HepG2 (cell line): ENCODE measurements at regions not wholly inside any gene's neighbourhood (a gene's known extent, or its start where the extent isn't known, plus 50 kb on each side); places are given as distances from the start of the nearest gene placed in this dataset.

Experiments used
- ATAC-seq: fragments of 200-7000 bp; cut with Tn5 transposase; 3 replicates; pipeline ENCODE4 v1.9.1; 2020; ENCODE audit warnings: mild to moderate bottlenecking, moderate library complexity
- BruUV-seq: library from RNA; stranded (reverse); fragments of 400-500 nt; replicated peaks from 2 replicates; lab custom pipeline; 2021; lab: Mats Ljungman, UMichigan
- CTCF ChIA-PET: fragments of 300-600 bp; formaldehyde crosslinking; extraction: SDS; loops from one replicate; lab custom pipeline; 2021; ENCODE audit warnings: low total read pairs, inconsistent platforms, low intra/inter-chr PET ratio; lab: Yijun Ruan, JAX
- POLR2A ChIA-PET: fragments of 350-600 bp; sonication (Branson Sonifier 250); formaldehyde crosslinking; loops from one replicate; lab custom pipeline; 2020; ENCODE audit warnings: antibody characterized with exemption, inconsistent platforms; lab: Yijun Ruan, JAX
- DNase-seq: peaks from one replicate; pipeline ENCODE4 v3.0.0-alpha.2; 2015; ENCODE audit warnings: low spot score
- FAIRE-seq: peaks from 3 replicates; lab custom pipeline; 2011; peaks lifted over from hg19 to GRCh38; lab: Jason Lieb, UNC
- H2AFZ ChIP-seq: one replicate; pipeline ENCODE4 v1.6.1; 2011; ENCODE audit warnings: low read length, inconsistent platforms
- H3K27ac ChIP-seq: fragments of 300-600 bp; 3 replicates; pipeline ENCODE4 v1.8.0; 2011; ENCODE audit warnings: mixed run types, mild to moderate bottlenecking, mixed read lengths, low read length, inconsistent platforms; ENCODE audit not compliant: insufficient read depth; ENCODE audit errors: extremely low read length
- H3K27me3 ChIP-seq, 2 experiments: fragments of 200-600 bp in 1 of 2; 2 replicates in 1 of 2; 3 replicates in 1 of 2; pipeline versions ENCODE4 v1.6.0 to v1.8.0; 2011; ENCODE audit warnings: low read length in 2 of 2, mild to moderate bottlenecking in 2 of 2, moderate library complexity in 2 of 2, inconsistent platforms in 1 of 2; ENCODE audit not compliant: insufficient read depth in 2 of 2, control insufficient read depth in 1 of 2
- H3K36me3 ChIP-seq, 2 experiments: fragments of 200-600 bp in 1 of 2; replicated peaks in 1 of 2; 2 replicates in 1 of 2; 3 replicates in 1 of 2; pipeline versions ENCODE4 v1.5.1 to v1.8.0; 2011; ENCODE audit warnings: low read length in 2 of 2, inconsistent platforms in 1 of 2; ENCODE audit not compliant: insufficient read depth in 2 of 2, control insufficient read depth in 1 of 2
- H3K4me1 ChIP-seq: 2 replicates; pipeline ENCODE4 v1.5.1; 2012; ENCODE audit warnings: low read length, inconsistent platforms; ENCODE audit not compliant: insufficient read depth
- H3K4me2 ChIP-seq: 2 replicates; pipeline ENCODE4 v1.6.0; 2011; ENCODE audit warnings: low read depth, low read length, inconsistent platforms
- H3K4me3 ChIP-seq, 3 experiments: fragments of 200-600 bp in 1 of 3; sonication (generic), shearing (Covaris generic) in 1 of 3; replicated peaks in 1 of 3; 2 replicates each; pipeline ENCODE4 v1.5.1; 2011 to 2016; ENCODE audit warnings: low read length in 3 of 3, inconsistent platforms in 2 of 3, low read depth in 2 of 3, mild to moderate bottlenecking in 2 of 3, control low read depth in 1 of 3, mixed read lengths in 1 of 3; ENCODE audit not compliant: insufficient read depth in 1 of 3
- H3K79me2 ChIP-seq: one replicate; pipeline ENCODE4 v1.6.1; 2011; ENCODE audit warnings: low read length, inconsistent platforms; ENCODE audit not compliant: insufficient read depth
- H3K9ac ChIP-seq: 2 replicates; pipeline ENCODE4 v1.6.0; 2011; ENCODE audit warnings: mild to moderate bottlenecking, low read depth, low read length, inconsistent platforms; ENCODE audit not compliant: insufficient read depth
- H3K9me3 ChIP-seq: 2 replicates; pipeline ENCODE4 v1.5.1; 2012; ENCODE audit warnings: mild to moderate bottlenecking, low read length
- H4K20me1 ChIP-seq: 2 replicates; pipeline ENCODE4 v1.6.0; 2011; ENCODE audit warnings: inconsistent platforms, mild to moderate bottlenecking, low read length, moderate library complexity; ENCODE audit not compliant: insufficient read depth
- ATF7 ChIP-seq, 2 experiments: fragments of 450-650 bp in 1 of 2; sonication (generic) in 1 of 2; formaldehyde crosslinking in 1 of 2; IDR thresholded peaks; 2 replicates each; pipeline versions ENCODE4 v1.4.0 to v1.6.1; 2016 to 2020; ENCODE audit warnings: antibody characterized with exemption in 1 of 2, mild to moderate bottlenecking in 1 of 2, missing genetic modification reagents in 1 of 2
- CHD4 ChIP-seq: fragments of 200-600 bp; sonication (generic); IDR thresholded peaks from 2 replicates; pipeline ENCODE4 v1.7.0; 2017; ENCODE audit warnings: mild to moderate bottlenecking, low read length, borderline replicate concordance
- FOXA3 ChIP-seq: IDR thresholded peaks from 2 replicates; pipeline ENCODE4 v1.6.1; 2016; ENCODE audit warnings: missing genetic modification reagents, missing compliant biosample characterization
- HIVEP1 ChIP-seq: sonication (generic); formaldehyde crosslinking; IDR thresholded peaks from 2 replicates; pipeline ENCODE4 v1.4.0; 2020; ENCODE audit warnings: mild to moderate bottlenecking, missing genetic modification reagents
- HMGXB3 ChIP-seq: sonication (generic); formaldehyde crosslinking; IDR thresholded peaks from 2 replicates; pipeline ENCODE4 v1.4.0; 2020; ENCODE audit warnings: missing genetic modification reagents, borderline replicate concordance
- HNRNPL ChIP-seq: fragments of 200-400 bp; formaldehyde crosslinking; IDR thresholded peaks from 2 replicates; pipeline ENCODE4 v1.6.1; 2017; ENCODE audit warnings: mild to moderate bottlenecking, low read depth, low read length
- MTERF4 ChIP-seq: sonication (generic); formaldehyde crosslinking; IDR thresholded peaks from 2 replicates; pipeline ENCODE4 v1.8.0; 2023; ENCODE audit warnings: mild to moderate bottlenecking, missing genetic modification reagents
- MYNN ChIP-seq: sonication (generic); formaldehyde crosslinking; IDR thresholded peaks from 2 replicates; pipeline ENCODE4 v1.4.0; 2020; ENCODE audit warnings: mild to moderate bottlenecking, low read depth, missing genetic modification reagents
- PHF21A ChIP-seq: sonication (generic); formaldehyde crosslinking; IDR thresholded peaks from 2 replicates; pipeline ENCODE4 v1.5.0; 2020; ENCODE audit warnings: mild to moderate bottlenecking, missing genetic modification reagents
- PHF8 ChIP-seq: sonication (generic); formaldehyde crosslinking; IDR thresholded peaks from 2 replicates; pipeline ENCODE4 v1.5.0; 2020; ENCODE audit warnings: missing genetic modification reagents
- SALL1 ChIP-seq: sonication (generic); formaldehyde crosslinking; IDR thresholded peaks from 2 replicates; pipeline ENCODE4 v1.8.0; 2022; ENCODE audit warnings: mild to moderate bottlenecking, missing genetic modification reagents
- ZFP41 ChIP-seq: sonication (generic); formaldehyde crosslinking; IDR thresholded peaks from 2 replicates; pipeline ENCODE4 v1.4.0; 2020; ENCODE audit warnings: mild to moderate bottlenecking, missing genetic modification reagents, borderline replicate concordance
- ZNF382 ChIP-seq: sonication (generic); formaldehyde crosslinking; IDR thresholded peaks from 2 replicates; pipeline ENCODE4 v1.5.0; 2020; ENCODE audit warnings: missing genetic modification reagents, mild to moderate bottlenecking, borderline replicate concordance
- WGBS: methylation state at CpG from one replicate; pipeline ENCODE4 v1.1.6; 2017; ENCODE audit warnings: low lambda C conversion rate; 5-methylcytosine and 5-hydroxymethylcytosine counted together
- in situ Hi-C: cut with HindIII; loops from 2 replicates; pipeline ENCODE4 v1.10.0; 2017; ENCODE audit warnings: low pct_unique_long_range_greater_than_20kb; ENCODE audit not compliant: extremely low pct_ligation_motif_present
- intact Hi-C: fragments of 100-400 bp; cut with micrococcal nuclease; formaldehyde crosslinking; loops from one replicate; pipeline ENCODE4 v1.10.0; 2022; ENCODE audit not compliant: unreplicated experiment

- Histone ChIP-seq H3K9ac (no peak overlapping the region), H3K4me3 (no peak overlapping the region), H3K36me3 (no peaks in the 10 kb centered on the region), H3K4me1 (no peaks in the 10 kb centered on the region), H2AFZ (no peak overlapping the region), H3K4me2 (no peak overlapping the region), H3K9me3 (peaks cover 2% of the 10 kb centered on the region; the same call in 1 of the 2 replicates), H3K27ac (no peak overlapping the region), H3K79me2 (no peaks in the 10 kb centered on the region), H4K20me1 (no peaks in the 10 kb centered on the region), H3K27me3 (no peaks in the 10 kb centered on the region)
- no TSS peak for BruUV-seq
- CTCF ChIA-PET = no interaction called here
- DNase-seq (no peak), FAIRE-seq (no peak), ATAC-seq (no peak)
- peak; percentile 38; the same call in 1 of the 2 replicates for TF ChIP-seq ATF7 (IDR thresholded peaks at IDR 0.05)
- no peak for TF ChIP-seq ATF7 (CRISPR knock-in tag; IDR thresholded peaks at IDR 0.05)
- no peak for TF ChIP-seq MYNN (CRISPR knock-in tag)
- TF ChIP-seq ZNF382 = no peak
- no peak for TF ChIP-seq FOXA3 (CRISPR knock-in tag)
- POLR2A ChIA-PET = no interaction called here
- in situ Hi-C loops = no loop called here
- intact Hi-C loops = no loop called here
Measured at GRCh38 chr9:78973907-78974306, 597.9 kb upstream of the TLE4 start.

- H3K79me2 ChIP-seq = no peaks in the 10 kb centered on the region
- no peaks in the 10 kb centered on the region for H3K36me3 ChIP-seq
- DNase-seq (no peak), ATAC-seq (no peak), FAIRE-seq (no peak)
- no peak overlapping the region for H2AFZ ChIP-seq
- no peaks in the 10 kb centered on the region for H3K27me3 ChIP-seq
- ChIA-PET POLR2A (no interaction called here), CTCF (no interaction called here)
- no peak overlapping the region for H3K4me3 ChIP-seq
- 0% methylated on average over 3 of the region's 3 CpGs for WGBS
- no peaks in the 10 kb centered on the region for H3K9me3 ChIP-seq
- no TSS peak for BruUV-seq
- no peak for TF ChIP-seq PHF8 (CRISPR knock-in tag)
- TF ChIP-seq MTERF4 = no peak
- no peak for TF ChIP-seq PHF21A (CRISPR knock-in tag)
- TF ChIP-seq ZFP41 = no peak
- no peak for TF ChIP-seq SALL1 (CRISPR knock-in tag)
- no peak for TF ChIP-seq HNRNPL
- TF ChIP-seq HMGXB3 (CRISPR knock-in tag) = no peak
- TF ChIP-seq HIVEP1 (CRISPR knock-in tag) = no peak
- no peak for TF ChIP-seq CHD4
- no peak overlapping the region for H3K27ac ChIP-seq
- intact Hi-C loops (no loop called here), in situ Hi-C loops (no loop called here)
- H3K4me1 ChIP-seq = no peaks in the 10 kb centered on the region
- H3K4me2 ChIP-seq = no peak overlapping the region
- no peak overlapping the region for H3K9ac ChIP-seq
- H4K20me1 ChIP-seq = no peaks in the 10 kb centered on the region
Measured at GRCh38 chr9:78982849-78983248, 588.9 kb upstream of the TLE4 start.
